ENCODE measurements at regions not wholly inside any gene's neighbourhood (a gene's known extent, or its start where the extent isn't known, plus 50 kb on each side); places are given as distances from the start of the nearest gene placed in this dataset.

GRCh38 chr1:172821609-172822274 is 162.8 kb downstream of the FASLG start:
- Histone ChIP-seq H3K4me1 (ENCODE audit: control insufficient read depth in 2 of 2, insufficient read depth in 2 of 2, low read length in 2 of 2) (peaks cover 0 to 17% of the 10 kb centered on the region in 2 donors), H3K27me3 (ENCODE audit: control insufficient read depth in 2 of 2, insufficient read depth in 1 of 2, low read length in 1 of 2) (no peaks in the 10 kb centered on the region), H3K36me3 (ENCODE audit: control insufficient read depth in 2 of 2, insufficient read depth in 2 of 2, low read length in 1 of 2) (no peaks in the 10 kb centered on the region), H3K27ac (ENCODE audit: low read depth in 1 of 2, low read length in 1 of 2) (no peak overlapping the region), H3K4me3 (ENCODE audit: low read length in 2 of 2) (no peak overlapping the region), H3K9me3 (ENCODE audit: control insufficient read depth in 2 of 2, insufficient read depth in 1 of 2, low read length in 1 of 2) (no peaks in the 10 kb centered on the region)
- WGBS: 95% methylated on average over 1 of the region's 1 CpG
- no peak for DNase-seq (ENCODE audit: low read depth in 6 of 9, low spot score in 9 of 9)

GRCh38 chr1:172822886-172823285 is 164.0 kb downstream of the FASLG start:
- Histone ChIP-seq H3K36me3 (ENCODE audit: control insufficient read depth in 2 of 2, insufficient read depth in 2 of 2, low read length in 1 of 2) (no peaks in the 10 kb centered on the region), H3K4me3 (ENCODE audit: low read length in 2 of 2) (no peak overlapping the region), H3K27me3 (ENCODE audit: control insufficient read depth in 2 of 2, insufficient read depth in 1 of 2, low read length in 1 of 2) (no peaks in the 10 kb centered on the region), H3K4me1 (ENCODE audit: control insufficient read depth in 2 of 2, insufficient read depth in 2 of 2, low read length in 2 of 2) (peaks cover 0 to 17% of the 10 kb centered on the region in 2 donors), H3K9me3 (ENCODE audit: control insufficient read depth in 2 of 2, insufficient read depth in 1 of 2, low read length in 1 of 2) (no peaks in the 10 kb centered on the region), H3K27ac (ENCODE audit: low read depth in 1 of 2, low read length in 1 of 2) (no peak overlapping the region)
- no peak for DNase-seq (ENCODE audit: low read depth in 6 of 9, low spot score in 9 of 9)
- WGBS: 100% methylated on average over 1 of the region's 1 CpG

GRCh38 chr1:172823534-172823933 is 164.6 kb downstream of the FASLG start:
- no peak for DNase-seq (ENCODE audit: low read depth in 6 of 9, low spot score in 9 of 9)
- Histone ChIP-seq H3K4me1 (ENCODE audit: control insufficient read depth in 2 of 2, insufficient read depth in 2 of 2, low read length in 2 of 2) (peaks cover 0 to 17% of the 10 kb centered on the region in 2 donors), H3K9me3 (ENCODE audit: control insufficient read depth in 2 of 2, insufficient read depth in 1 of 2, low read length in 1 of 2) (no peaks in the 10 kb centered on the region), H3K36me3 (ENCODE audit: control insufficient read depth in 2 of 2, insufficient read depth in 2 of 2, low read length in 1 of 2) (no peaks in the 10 kb centered on the region), H3K4me3 (ENCODE audit: low read length in 2 of 2) (no peak overlapping the region), H3K27me3 (ENCODE audit: control insufficient read depth in 2 of 2, insufficient read depth in 1 of 2, low read length in 1 of 2) (no peaks in the 10 kb centered on the region), H3K27ac (ENCODE audit: low read depth in 1 of 2, low read length in 1 of 2) (no peak overlapping the region)

GRCh38 chr1:172824209-172824608 is 165.3 kb downstream of the FASLG start:
- DNase-seq (ENCODE audit: low read depth in 6 of 9, low spot score in 9 of 9): no peak
- Histone ChIP-seq H3K4me3 (ENCODE audit: low read length in 2 of 2) (no peak overlapping the region), H3K27me3 (ENCODE audit: control insufficient read depth in 2 of 2, insufficient read depth in 1 of 2, low read length in 1 of 2) (no peaks in the 10 kb centered on the region), H3K36me3 (ENCODE audit: control insufficient read depth in 2 of 2, insufficient read depth in 2 of 2, low read length in 1 of 2) (no peaks in the 10 kb centered on the region), H3K4me1 (ENCODE audit: control insufficient read depth in 2 of 2, insufficient read depth in 2 of 2, low read length in 2 of 2) (peaks cover 0 to 11% of the 10 kb centered on the region in 2 donors), H3K9me3 (ENCODE audit: control insufficient read depth in 2 of 2, insufficient read depth in 1 of 2, low read length in 1 of 2) (no peaks in the 10 kb centered on the region), H3K27ac (ENCODE audit: low read depth in 1 of 2, low read length in 1 of 2) (no peak overlapping the region)
- 71% methylated on average over 3 of the region's 3 CpGs for WGBS

- Histone ChIP-seq H3K27me3 (ENCODE audit: control insufficient read depth in 2 of 2, insufficient read depth in 1 of 2, low read length in 1 of 2) (no peaks in the 10 kb centered on the region), H3K9me3 (ENCODE audit: control insufficient read depth in 2 of 2, insufficient read depth in 1 of 2, low read length in 1 of 2) (no peaks in the 10 kb centered on the region), H3K4me1 (ENCODE audit: control insufficient read depth in 2 of 2, insufficient read depth in 2 of 2, low read length in 2 of 2) (peaks cover 0 to 6% of the 10 kb centered on the region in 2 donors), H3K4me3 (ENCODE audit: low read length in 2 of 2) (no peak overlapping the region), H3K27ac (ENCODE audit: low read depth in 1 of 2, low read length in 1 of 2) (no peak overlapping the region), H3K36me3 (ENCODE audit: control insufficient read depth in 2 of 2, insufficient read depth in 2 of 2, low read length in 1 of 2) (no peaks in the 10 kb centered on the region)
- 57% methylated on average over 10 of the region's 10 CpGs for whole genome bisulfite sequencing
- peak in 2 of 9 donors; percentile 13 to 32 for DNase-seq (ENCODE audit: low read depth in 6 of 9, low spot score in 9 of 9)
Observed at GRCh38 chr1:172826096-172826741, 167.3 kb downstream of the FASLG start.

- Histone ChIP-seq H3K27me3 (ENCODE audit: control insufficient read depth in 2 of 2, insufficient read depth in 1 of 2, low read length in 1 of 2) (no peaks in the 10 kb centered on the region), H3K4me3 (ENCODE audit: low read length in 2 of 2) (no peak overlapping the region), H3K9me3 (ENCODE audit: control insufficient read depth in 2 of 2, insufficient read depth in 1 of 2, low read length in 1 of 2) (no peaks in the 10 kb centered on the region), H3K27ac (ENCODE audit: low read depth in 1 of 2, low read length in 1 of 2) (no peak overlapping the region), H3K4me1 (ENCODE audit: control insufficient read depth in 2 of 2, insufficient read depth in 2 of 2, low read length in 2 of 2) (peaks cover 0 to 6% of the 10 kb centered on the region in 2 donors), H3K36me3 (ENCODE audit: control insufficient read depth in 2 of 2, insufficient read depth in 2 of 2, low read length in 1 of 2) (no peaks in the 10 kb centered on the region)
- DNase-seq (ENCODE audit: low read depth in 6 of 9, low spot score in 9 of 9): no peak
- WGBS: 91% methylated on average over 1 of the region's 1 CpG
Observed at GRCh38 chr1:172827301-172827700, 168.4 kb downstream of the FASLG start.

GRCh38 chr1:172827841-172828240 is 168.9 kb downstream of the FASLG start:
- H3K4me1 ChIP-seq (ENCODE audit: control insufficient read depth in 2 of 2, insufficient read depth in 2 of 2, low read length in 2 of 2): peaks cover 0 to 6% of the 10 kb centered on the region in 2 donors
- DNase-seq (ENCODE audit: low read depth in 6 of 9, low spot score in 9 of 9): no peak
- H3K36me3 ChIP-seq (ENCODE audit: control insufficient read depth in 2 of 2, insufficient read depth in 2 of 2, low read length in 1 of 2): no peaks in the 10 kb centered on the region
- H3K9me3 ChIP-seq (ENCODE audit: control insufficient read depth in 2 of 2, insufficient read depth in 1 of 2, low read length in 1 of 2): no peaks in the 10 kb centered on the region
- WGBS: 21% methylated on average over 2 of the region's 2 CpGs
- H3K4me3 ChIP-seq (ENCODE audit: low read length in 2 of 2): no peak overlapping the region
- no peaks in the 10 kb centered on the region for H3K27me3 ChIP-seq (ENCODE audit: control insufficient read depth in 2 of 2, insufficient read depth in 1 of 2, low read length in 1 of 2)
- no peak overlapping the region for H3K27ac ChIP-seq (ENCODE audit: low read depth in 1 of 2, low read length in 1 of 2)

- no peak for DNase-seq (ENCODE audit: low read depth in 6 of 9, low spot score in 9 of 9)
- H3K4me1 ChIP-seq (ENCODE audit: control insufficient read depth in 2 of 2, insufficient read depth in 2 of 2, low read length in 2 of 2): no peaks in the 10 kb centered on the region
- WGBS: 91% methylated on average over 1 of the region's 1 CpG
- no peaks in the 10 kb centered on the region for H3K36me3 ChIP-seq (ENCODE audit: control insufficient read depth in 2 of 2, insufficient read depth in 2 of 2, low read length in 1 of 2)
- no peak overlapping the region for H3K27ac ChIP-seq (ENCODE audit: low read depth in 1 of 2, low read length in 1 of 2)
- H3K27me3 ChIP-seq (ENCODE audit: control insufficient read depth in 2 of 2, insufficient read depth in 1 of 2, low read length in 1 of 2): no peaks in the 10 kb centered on the region
- no peaks in the 10 kb centered on the region for H3K9me3 ChIP-seq (ENCODE audit: control insufficient read depth in 2 of 2, insufficient read depth in 1 of 2, low read length in 1 of 2)
- H3K4me3 ChIP-seq (ENCODE audit: low read length in 2 of 2): no peak overlapping the region
Observed at GRCh38 chr1:172832006-172832725, 173.3 kb downstream of the FASLG start.

- H3K9me3 ChIP-seq (ENCODE audit: control insufficient read depth in 2 of 2, insufficient read depth in 1 of 2, low read length in 1 of 2): no peaks in the 10 kb centered on the region
- no peak for DNase-seq (ENCODE audit: low read depth in 6 of 9, low spot score in 9 of 9)
- H3K27me3 ChIP-seq (ENCODE audit: control insufficient read depth in 2 of 2, insufficient read depth in 1 of 2, low read length in 1 of 2): no peaks in the 10 kb centered on the region
- peaks cover 4 to 5% of the 10 kb centered on the region in 2 donors for H3K4me1 ChIP-seq (ENCODE audit: control insufficient read depth in 2 of 2, insufficient read depth in 2 of 2, low read length in 2 of 2)
- H3K4me3 ChIP-seq (ENCODE audit: low read length in 2 of 2): no peak overlapping the region
- no peak overlapping the region for H3K27ac ChIP-seq (ENCODE audit: low read depth in 1 of 2, low read length in 1 of 2)
- H3K36me3 ChIP-seq (ENCODE audit: control insufficient read depth in 2 of 2, insufficient read depth in 2 of 2, low read length in 1 of 2): no peaks in the 10 kb centered on the region
- WGBS: 88% methylated on average over 2 of the region's 2 CpGs
Observed at GRCh38 chr1:172833954-172834353, 175.1 kb downstream of the FASLG start.
